ENCODE measurements at regions not wholly inside any gene's neighbourhood (a gene's known extent, or its start where the extent isn't known, plus 50 kb on each side); places are given as distances from the start of the nearest gene placed in this dataset.

- ChIA-PET CTCF (no interaction called here), POLR2A (no interaction called here)
- no peaks in the 10 kb centered on the region for H3K4me1 ChIP-seq (ENCODE audit: control insufficient read depth in 1 of 2, extremely low read depth in 1 of 2, insufficient read depth in 2 of 2, low read length in 2 of 2)
- DNase-seq (no peak), ATAC-seq (replicated peaks in 1 of 4) (no peak)
- Mint-ChIP-seq H3K9me3 (peaks cover 0 to 17% (median 12%) of the 10 kb centered on the region in 3 donors), H3K27me3 (no peaks in the 10 kb centered on the region), H3K4me1 (no peaks in the 10 kb centered on the region), H3K36me3 (no peaks in the 10 kb centered on the region), H3K4me3 (no peak overlapping the region), H3K27ac (no peak overlapping the region)
- H3K36me3 ChIP-seq (ENCODE audit: control insufficient read depth in 2 of 2, extremely low read depth in 1 of 2, insufficient read depth in 1 of 2, low read length in 1 of 2) = no peaks in the 10 kb centered on the region
- H3K27ac ChIP-seq (ENCODE audit: low read length) = no peak overlapping the region
- no peaks in the 10 kb centered on the region for H3K27me3 ChIP-seq (replicated peaks in 1 of 2; ENCODE audit: control insufficient read depth in 2 of 2, extremely low read depth in 1 of 2, insufficient read depth in 2 of 2, low read length in 1 of 2)
- H3K4me3 ChIP-seq (ENCODE audit: control insufficient read depth in 1 of 2, extremely low read depth in 1 of 2, low read length in 1 of 2) = no peak overlapping the region
- no peaks in the 10 kb centered on the region for H3K9me3 ChIP-seq
Measured at GRCh38 chr6:48818052-48818412, 645.0 kb downstream of the MMUT start.

- Histone ChIP-seq H3K36me3 (ENCODE audit: control insufficient read depth in 2 of 2, extremely low read depth in 1 of 2, insufficient read depth in 1 of 2, low read length in 1 of 2) (no peaks in the 10 kb centered on the region), H3K4me1 (ENCODE audit: control insufficient read depth in 1 of 2, extremely low read depth in 1 of 2, insufficient read depth in 2 of 2, low read length in 2 of 2) (no peaks in the 10 kb centered on the region), H3K4me3 (ENCODE audit: control insufficient read depth in 1 of 2, extremely low read depth in 1 of 2, low read length in 1 of 2) (no peak overlapping the region), H3K9me3 (no peaks in the 10 kb centered on the region), H3K27ac (ENCODE audit: low read length) (no peak overlapping the region), H3K27me3 (replicated peaks in 1 of 2; ENCODE audit: control insufficient read depth in 2 of 2, extremely low read depth in 1 of 2, insufficient read depth in 2 of 2, low read length in 1 of 2) (no peaks in the 10 kb centered on the region)
- Mint-ChIP-seq H3K36me3 (no peaks in the 10 kb centered on the region), H3K4me3 (no peak overlapping the region), H3K27me3 (no peaks in the 10 kb centered on the region), H3K27ac (no peak overlapping the region), H3K4me1 (no peaks in the 10 kb centered on the region), H3K9me3 (peaks cover 0 to 13% (median 12%) of the 10 kb centered on the region in 3 donors)
- ATAC-seq (replicated peaks in 1 of 4) (no peak), DNase-seq (no peak)
- ChIA-PET POLR2A (no interaction called here), CTCF (no interaction called here)
- WGBS (ENCODE audit: insufficient coverage) = no CpG with 5 or more reads among the region's 4 CpGs
Measured at GRCh38 chr6:48817333-48818051, 645.6 kb downstream of the MMUT start.

- Mint-ChIP-seq H3K4me3 (no peak overlapping the region), H3K4me1 (no peaks in the 10 kb centered on the region), H3K36me3 (no peaks in the 10 kb centered on the region), H3K9me3 (peaks cover 0 to 7% (median 5%) of the 10 kb centered on the region in 3 donors), H3K27ac (no peak overlapping the region), H3K27me3 (no peaks in the 10 kb centered on the region)
- no peak for ATAC-seq (replicated peaks in 1 of 4)
- no peak overlapping the region for H3K27ac ChIP-seq (ENCODE audit: low read length)
- POLR2A ChIA-PET = no interaction called here
- H3K4me3 ChIP-seq (ENCODE audit: control insufficient read depth in 1 of 2, extremely low read depth in 1 of 2, low read length in 1 of 2) = no peak overlapping the region
- no peaks in the 10 kb centered on the region for H3K36me3 ChIP-seq (ENCODE audit: control insufficient read depth in 2 of 2, extremely low read depth in 1 of 2, insufficient read depth in 1 of 2, low read length in 1 of 2)
- no peaks in the 10 kb centered on the region for H3K27me3 ChIP-seq (replicated peaks in 1 of 2; ENCODE audit: control insufficient read depth in 2 of 2, extremely low read depth in 1 of 2, insufficient read depth in 2 of 2, low read length in 1 of 2)
- no peaks in the 10 kb centered on the region for H3K9me3 ChIP-seq
- no peak for DNase-seq
- CTCF ChIA-PET = no interaction called here
- H3K4me1 ChIP-seq (ENCODE audit: control insufficient read depth in 1 of 2, extremely low read depth in 1 of 2, insufficient read depth in 2 of 2, low read length in 2 of 2) = no peaks in the 10 kb centered on the region
Measured at GRCh38 chr6:48814957-48815356, 648.1 kb downstream of the MMUT start.

- Mint-ChIP-seq H3K27ac (no peak overlapping the region), H3K27me3 (no peaks in the 10 kb centered on the region), H3K9me3 (peaks cover 0 to 7% (median 0%) of the 10 kb centered on the region in 3 donors), H3K4me3 (no peak overlapping the region), H3K36me3 (no peaks in the 10 kb centered on the region), H3K4me1 (no peaks in the 10 kb centered on the region)
- ATAC-seq (replicated peaks in 1 of 4) (no peak), DNase-seq (no peak)
- no peaks in the 10 kb centered on the region for H3K9me3 ChIP-seq
- CTCF ChIA-PET = no interaction called here
- H3K36me3 ChIP-seq (ENCODE audit: control insufficient read depth in 2 of 2, extremely low read depth in 1 of 2, insufficient read depth in 1 of 2, low read length in 1 of 2) = no peaks in the 10 kb centered on the region
- no peak overlapping the region for H3K4me3 ChIP-seq (ENCODE audit: control insufficient read depth in 1 of 2, extremely low read depth in 1 of 2, low read length in 1 of 2)
- H3K27ac ChIP-seq (ENCODE audit: low read length) = no peak overlapping the region
- no peaks in the 10 kb centered on the region for H3K27me3 ChIP-seq (replicated peaks in 1 of 2; ENCODE audit: control insufficient read depth in 2 of 2, extremely low read depth in 1 of 2, insufficient read depth in 2 of 2, low read length in 1 of 2)
- WGBS (ENCODE audit: insufficient coverage) = 60% methylated on average over 1 of the region's 3 CpGs
- no peaks in the 10 kb centered on the region for H3K4me1 ChIP-seq (ENCODE audit: control insufficient read depth in 1 of 2, extremely low read depth in 1 of 2, insufficient read depth in 2 of 2, low read length in 2 of 2)
- POLR2A ChIA-PET = no interaction called here
Measured at GRCh38 chr6:48813836-48814235, 649.2 kb downstream of the MMUT start.

- ChIA-PET CTCF (no interaction called here), POLR2A (interaction anchor here in 1 of 2 donors (0.7 kb wide), 1 partner anchor 26 kb away, joined by 4 read pairs; no protein-coding TSS in a partner anchor)
- Mint-ChIP-seq H3K27me3 (no peaks in the 10 kb centered on the region), H3K36me3 (no peaks in the 10 kb centered on the region), H3K4me1 (no peaks in the 10 kb centered on the region), H3K9me3 (peaks cover 0 to 6% (median 2%) of the 10 kb centered on the region in 3 donors), H3K4me3 (no peak overlapping the region), H3K27ac (no peak overlapping the region)
- no peak overlapping the region for H3K4me3 ChIP-seq (ENCODE audit: control insufficient read depth in 1 of 2, extremely low read depth in 1 of 2, low read length in 1 of 2)
- H3K9me3 ChIP-seq = no peaks in the 10 kb centered on the region
- no peaks in the 10 kb centered on the region for H3K27me3 ChIP-seq (replicated peaks in 1 of 2; ENCODE audit: control insufficient read depth in 2 of 2, extremely low read depth in 1 of 2, insufficient read depth in 2 of 2, low read length in 1 of 2)
- no peak for DNase-seq
- no peak for ATAC-seq (replicated peaks in 1 of 4)
- no peak overlapping the region for H3K27ac ChIP-seq (ENCODE audit: low read length)
- WGBS (ENCODE audit: insufficient coverage) = 67% methylated on average over 1 of the region's 2 CpGs
- H3K36me3 ChIP-seq (ENCODE audit: control insufficient read depth in 2 of 2, extremely low read depth in 1 of 2, insufficient read depth in 1 of 2, low read length in 1 of 2) = no peaks in the 10 kb centered on the region
- H3K4me1 ChIP-seq (ENCODE audit: control insufficient read depth in 1 of 2, extremely low read depth in 1 of 2, insufficient read depth in 2 of 2, low read length in 2 of 2) = no peaks in the 10 kb centered on the region
Measured at GRCh38 chr6:48809700-48810099, 653.4 kb downstream of the MMUT start.

GRCh38 chr6:48809245-48809644 lies 653.8 kb downstream of the MMUT start:
- no CpG with 5 or more reads among the region's 4 CpGs for WGBS (ENCODE audit: insufficient coverage)
- H3K27me3 ChIP-seq (replicated peaks in 1 of 2; ENCODE audit: control insufficient read depth in 2 of 2, extremely low read depth in 1 of 2, insufficient read depth in 2 of 2, low read length in 1 of 2) = no peaks in the 10 kb centered on the region
- no peaks in the 10 kb centered on the region for H3K36me3 ChIP-seq (ENCODE audit: control insufficient read depth in 2 of 2, extremely low read depth in 1 of 2, insufficient read depth in 1 of 2, low read length in 1 of 2)
- Mint-ChIP-seq H3K27me3 (no peaks in the 10 kb centered on the region), H3K27ac (no peak overlapping the region), H3K9me3 (peaks cover 0 to 6% (median 2%) of the 10 kb centered on the region in 3 donors), H3K4me3 (no peak overlapping the region), H3K36me3 (no peaks in the 10 kb centered on the region), H3K4me1 (no peaks in the 10 kb centered on the region)
- H3K27ac ChIP-seq (ENCODE audit: low read length) = no peak overlapping the region
- ChIA-PET CTCF (no interaction called here), POLR2A (no interaction called here)
- H3K4me1 ChIP-seq (ENCODE audit: control insufficient read depth in 1 of 2, extremely low read depth in 1 of 2, insufficient read depth in 2 of 2, low read length in 2 of 2) = no peaks in the 10 kb centered on the region
- DNase-seq = no peak
- H3K9me3 ChIP-seq = no peaks in the 10 kb centered on the region
- no peak overlapping the region for H3K4me3 ChIP-seq (ENCODE audit: control insufficient read depth in 1 of 2, extremely low read depth in 1 of 2, low read length in 1 of 2)
- ATAC-seq (replicated peaks in 1 of 4) = no peak

- Histone ChIP-seq H3K27me3 (replicated peaks in 1 of 2; ENCODE audit: control insufficient read depth in 2 of 2, extremely low read depth in 1 of 2, insufficient read depth in 2 of 2, low read length in 1 of 2) (no peaks in the 10 kb centered on the region), H3K9me3 (no peaks in the 10 kb centered on the region), H3K36me3 (ENCODE audit: control insufficient read depth in 2 of 2, extremely low read depth in 1 of 2, insufficient read depth in 1 of 2, low read length in 1 of 2) (no peaks in the 10 kb centered on the region), H3K4me1 (ENCODE audit: control insufficient read depth in 1 of 2, extremely low read depth in 1 of 2, insufficient read depth in 2 of 2, low read length in 2 of 2) (no peaks in the 10 kb centered on the region), H3K4me3 (ENCODE audit: control insufficient read depth in 1 of 2, extremely low read depth in 1 of 2, low read length in 1 of 2) (no peak overlapping the region), H3K27ac (ENCODE audit: low read length) (no peak overlapping the region)
- DNase-seq (no peak), ATAC-seq (replicated peaks in 1 of 4) (no peak)
- no peak overlapping the region for H3K27ac Mint-ChIP-seq
- peaks cover 0 to 9% (median 5%) of the 10 kb centered on the region in 3 donors for H3K9me3 Mint-ChIP-seq
- ChIA-PET POLR2A (no interaction called here), CTCF (no interaction called here)
- H3K4me3 Mint-ChIP-seq = no peak overlapping the region
- no peaks in the 10 kb centered on the region for H3K36me3 Mint-ChIP-seq
- H3K4me1 Mint-ChIP-seq = no peaks in the 10 kb centered on the region
- H3K27me3 Mint-ChIP-seq = no peaks in the 10 kb centered on the region
- WGBS (ENCODE audit: insufficient coverage) = 67% methylated on average over 1 of the region's 3 CpGs
Measured at GRCh38 chr6:48798296-48798695, 664.8 kb downstream of the MMUT start.
